ENCODE measurements at regions not wholly inside any gene's neighbourhood (a gene's known extent, or its start where the extent isn't known, plus 50 kb on each side); places are given as distances from the start of the nearest gene placed in this dataset.

DNA sequence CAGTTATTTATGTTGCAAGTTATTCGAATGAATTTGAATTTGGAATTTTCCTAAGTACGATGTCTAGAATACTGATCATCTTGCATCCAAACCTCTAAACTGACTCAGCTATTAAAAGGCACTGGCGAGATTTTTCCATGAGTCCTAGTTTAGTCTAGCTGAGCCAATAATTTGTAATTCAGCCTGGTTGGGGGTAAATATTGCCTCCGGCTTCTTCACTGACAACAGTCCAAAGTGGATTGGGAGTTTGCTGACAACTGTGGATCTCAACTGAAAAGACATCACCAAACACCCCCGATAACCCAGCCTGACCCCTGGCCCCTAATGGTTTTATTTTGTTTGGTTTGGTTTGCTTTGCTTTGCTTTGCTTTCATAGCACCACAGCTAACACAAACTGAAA is 189.8 kb upstream of the DAPK1 start:
- no peaks in the 10 kb centered on the region for H3K9me3 Mint-ChIP-seq (ENCODE audit: unreplicated experiment)
- no peaks in the 10 kb centered on the region for H3K27me3 Mint-ChIP-seq (ENCODE audit: unreplicated experiment)
- no peak for TF ChIP-seq CTCF (IDR thresholded peaks at IDR 0.05; ENCODE audit: unreplicated experiment)
- no peaks in the 10 kb centered on the region for H3K4me1 Mint-ChIP-seq (ENCODE audit: unreplicated experiment)
- H3K36me3 Mint-ChIP-seq (ENCODE audit: low read depth, unreplicated experiment) = no peaks in the 10 kb centered on the region
- H3K27ac Mint-ChIP-seq (ENCODE audit: unreplicated experiment) = no peak overlapping the region
- no peak overlapping the region for H3K4me3 Mint-ChIP-seq (ENCODE audit: unreplicated experiment)
- no peak for DNase-seq (ENCODE audit: low spot score)

- no peak for TF ChIP-seq CTCF (IDR thresholded peaks at IDR 0.05; ENCODE audit: unreplicated experiment)
- no peaks in the 10 kb centered on the region for H3K27me3 Mint-ChIP-seq (ENCODE audit: unreplicated experiment)
- no peak for DNase-seq (ENCODE audit: low spot score)
Measured at GRCh38 chr9:87309236-87309635, 188.4 kb upstream of the DAPK1 start.

GRCh38 chr9:87310827-87311523 is 186.7 kb upstream of the DAPK1 start:
- DNase-seq (ENCODE audit: low spot score) = no peak
- Mint-ChIP-seq H3K36me3 (ENCODE audit: low read depth, unreplicated experiment) (no peaks in the 10 kb centered on the region), H3K27ac (ENCODE audit: unreplicated experiment) (no peak overlapping the region), H3K9me3 (ENCODE audit: unreplicated experiment) (no peaks in the 10 kb centered on the region), H3K27me3 (ENCODE audit: unreplicated experiment) (no peaks in the 10 kb centered on the region), H3K4me1 (ENCODE audit: unreplicated experiment) (no peaks in the 10 kb centered on the region), H3K4me3 (ENCODE audit: unreplicated experiment) (no peak overlapping the region)
- no peak for TF ChIP-seq CTCF (IDR thresholded peaks at IDR 0.05; ENCODE audit: unreplicated experiment)

More at GRCh38 chr9:87309236-87309635, 188.4 kb upstream of the DAPK1 start:
- Mint-ChIP-seq H3K36me3 (ENCODE audit: low read depth, unreplicated experiment) (no peaks in the 10 kb centered on the region), H3K9me3 (ENCODE audit: unreplicated experiment) (no peaks in the 10 kb centered on the region), H3K4me3 (ENCODE audit: unreplicated experiment) (no peak overlapping the region), H3K4me1 (ENCODE audit: unreplicated experiment) (no peaks in the 10 kb centered on the region), H3K27ac (ENCODE audit: unreplicated experiment) (no peak overlapping the region)

- Mint-ChIP-seq H3K4me1 (ENCODE audit: unreplicated experiment) (no peaks in the 10 kb centered on the region), H3K9me3 (ENCODE audit: unreplicated experiment) (no peaks in the 10 kb centered on the region), H3K27ac (ENCODE audit: unreplicated experiment) (no peak overlapping the region), H3K4me3 (ENCODE audit: unreplicated experiment) (no peak overlapping the region), H3K27me3 (ENCODE audit: unreplicated experiment) (no peaks in the 10 kb centered on the region), H3K36me3 (ENCODE audit: low read depth, unreplicated experiment) (no peaks in the 10 kb centered on the region)
- TF ChIP-seq CTCF (IDR thresholded peaks at IDR 0.05; ENCODE audit: unreplicated experiment) = no peak
- no peak for DNase-seq (ENCODE audit: low spot score)
Measured at GRCh38 chr9:87319656-87320055, 178.0 kb upstream of the DAPK1 start.

DNA sequence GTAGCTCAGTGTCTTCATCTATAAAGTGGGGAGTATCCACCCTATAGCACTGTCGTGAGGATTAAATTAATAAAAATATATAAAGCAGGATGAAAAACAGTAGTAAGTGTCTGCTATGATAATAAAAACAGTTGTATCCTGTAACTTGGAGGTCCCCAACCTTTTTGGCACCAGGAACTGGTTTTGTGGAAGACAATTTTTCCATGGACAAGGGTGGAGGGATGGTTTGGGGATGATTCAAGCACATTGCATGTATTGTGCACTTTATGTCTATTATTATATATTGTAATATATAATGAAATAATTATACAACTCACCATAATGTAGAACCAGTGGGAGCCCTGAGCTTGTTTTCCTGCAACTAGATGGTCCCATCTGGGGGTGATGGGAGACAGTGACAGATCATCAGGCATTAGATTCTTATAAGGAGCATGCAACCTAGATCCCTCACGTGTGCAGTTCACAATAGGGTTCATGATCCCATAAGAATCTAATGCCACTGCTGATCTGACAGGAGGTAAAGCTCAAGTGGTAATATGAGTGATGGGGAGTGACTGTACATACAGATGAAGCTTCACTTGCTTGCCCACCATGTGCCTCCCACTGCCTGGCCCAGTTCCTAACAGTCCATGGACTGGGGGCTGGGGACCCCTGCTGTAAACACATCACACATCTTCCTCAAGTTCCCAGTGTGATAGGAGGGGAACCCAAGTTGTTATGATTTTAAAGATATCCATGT is 177.4 kb upstream of the DAPK1 start:
- Mint-ChIP-seq H3K9me3 (ENCODE audit: unreplicated experiment) (no peaks in the 10 kb centered on the region), H3K36me3 (ENCODE audit: low read depth, unreplicated experiment) (no peaks in the 10 kb centered on the region)

More for the DNA sequence above, 177.4 kb upstream of the DAPK1 start:
- no peak for DNase-seq (ENCODE audit: low spot score)
- Mint-ChIP-seq H3K27me3 (ENCODE audit: unreplicated experiment) (no peaks in the 10 kb centered on the region), H3K4me3 (ENCODE audit: unreplicated experiment) (no peak overlapping the region), H3K4me1 (ENCODE audit: unreplicated experiment) (no peaks in the 10 kb centered on the region), H3K27ac (ENCODE audit: unreplicated experiment) (no peak overlapping the region)
- no peak for TF ChIP-seq CTCF (IDR thresholded peaks at IDR 0.05; ENCODE audit: unreplicated experiment)
